Spleen (tissue), 11 donors: ENCODE measurements at regions not wholly inside any gene's neighbourhood (a gene's known extent, or its start where the extent isn't known, plus 50 kb on each side); places are given as distances from the start of the nearest gene placed in this dataset.
A peak's percentile ranks its signal among the peaks of the same experiment; 100 is the strongest.

Experiments
- DNase-seq: peaks from one replicate; pipeline ENCODE4 v3.0.0-alpha.2; 2020
- H3K27ac ChIP-seq, 8 donors: fragments of 200-600 bp; sonication (generic) in 7 of 8; 1 replicate in 4 of 8; 2 replicates in 4 of 8; pipeline versions ENCODE4 v1.5.0 to v1.8.0; 2016 to 2021; ENCODE audit warnings: inconsistent platforms in 4 of 8, mild to moderate bottlenecking in 4 of 8, moderate library complexity in 1 of 8
- H3K27me3 ChIP-seq, 7 donors: fragments of 200-600 bp; sonication (generic) in 6 of 7; replicated peaks in 1 of 7; 1 replicate in 4 of 7; 2 replicates in 3 of 7; pipeline versions ENCODE4 v1.5.0 to v1.8.0; 2016 to 2021; ENCODE audit warnings: inconsistent platforms in 3 of 7, mild to moderate bottlenecking in 1 of 7
- H3K36me3 ChIP-seq, 6 donors: fragments of 200-600 bp; sonication (generic) in 5 of 6; 1 replicate in 4 of 6; 2 replicates in 2 of 6; pipeline versions ENCODE4 v1.5.0 to v1.8.0; 2016 to 2021; ENCODE audit warnings: inconsistent platforms in 2 of 6
- H3K4me1 ChIP-seq, 6 donors: fragments of 200-600 bp; sonication (generic) in 5 of 6; 1 replicate in 3 of 6; 2 replicates in 3 of 6; pipeline versions ENCODE4 v1.5.0 to v1.8.0; 2016 to 2021; ENCODE audit warnings: inconsistent platforms in 3 of 6
- H3K4me3 ChIP-seq, 8 donors: fragments of 200-600 bp; sonication (generic) in 7 of 8; 1 replicate in 4 of 8; 2 replicates in 4 of 8; pipeline versions ENCODE4 v1.5.0 to v1.8.0; 2016 to 2021; ENCODE audit warnings: inconsistent platforms in 4 of 8, mild to moderate bottlenecking in 4 of 8, moderate library complexity in 2 of 8
- H3K9me3 ChIP-seq, 8 donors: fragments of 200-600 bp; sonication (generic) in 7 of 8; 1 replicate in 4 of 8; 2 replicates in 4 of 8; pipeline versions ENCODE4 v1.5.0 to v1.8.0; 2016 to 2021; ENCODE audit warnings: inconsistent platforms in 4 of 8
- CTCF ChIP-seq, 11 experiments: fragments of 200-600 bp in 7 of 11; fragments of 450-650 bp in 4 of 11; sonication (generic) in 4 of 11; IDR thresholded peaks in 8 of 11; conservative IDR thresholded peaks in 3 of 11; 1 replicate in 7 of 11; 2 replicates in 4 of 11; pipeline versions ENCODE4 v1.4.0 to v1.8.0; 2016 to 2021; ENCODE audit warnings: antibody characterized with exemption in 11 of 11, inconsistent platforms in 4 of 11, mild to moderate bottlenecking in 1 of 11
- POLR2A ChIP-seq, 3 donors: fragments of 450-650 bp; IDR thresholded peaks; one replicate each; pipeline ENCODE4 v1.5.1; 2017; ENCODE audit warnings: antibody characterized with exemption in 3 of 3, mild to moderate bottlenecking in 1 of 3
- POLR2AphosphoS5 ChIP-seq, 3 donors: sonication (generic); formaldehyde crosslinking; IDR thresholded peaks; one replicate each; pipeline ENCODE4 v1.5.1; 2017; ENCODE audit warnings: antibody characterized with exemption in 3 of 3
- WGBS, 5 donors: extraction: QIAGEN DNeasy Blood & Tissue Kit in 3 of 5; methylation state at CpG; one replicate each; pipeline versions ENCODE4 v1.1.5 to v1.1.7; 2013 to 2018; 5-methylcytosine and 5-hydroxymethylcytosine counted together
- intact Hi-C: fragments of 100-400 bp; cut with DNase I; formaldehyde crosslinking; loops from one replicate; pipeline ENCODE4 v1.15.0; 2023; ENCODE audit warnings: low total_unique reads
- donor health status: healthy with polysubstance abuse.
- donor health status: DM: no; HTN: no; CAD: no; lungs with moderate emphysema.
- donor health status: DM: no; HTN: no; CAD: no.
- donor health status: Bipolar disorder and iron deficiency.
- donor health status: healthy.
- donor health status: DM: no; HTN: no; CAD: no.
- donor health status: DM: yes; HTN: yes; CAD: no.

DNA sequence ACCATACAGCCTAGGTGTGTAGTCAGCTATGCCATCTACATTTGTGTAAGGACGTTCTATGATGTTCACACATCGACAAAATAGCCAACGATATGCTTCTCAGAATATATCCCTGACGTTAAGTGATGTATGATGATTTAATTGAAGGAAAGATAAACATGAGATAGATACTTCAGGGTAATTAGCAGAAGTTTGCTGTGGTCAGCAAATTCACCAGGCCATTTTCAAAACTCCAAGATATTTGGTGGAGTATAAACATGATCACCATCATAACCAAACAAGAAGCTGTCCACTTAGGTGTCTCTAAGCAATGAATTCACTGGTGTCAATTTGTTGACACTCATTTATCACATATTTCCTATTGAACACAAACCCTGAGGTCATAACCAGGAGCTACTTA is 885.6 kb upstream of the NR2F2 start:
- intact Hi-C loops: no loop called here
- H3K4me1 ChIP-seq: peaks cover 0 to 18% (median 3%) of the 10 kb centered on the region in 6 donors
- DNase-seq: no peak
- H3K9me3 ChIP-seq: no peaks in the 10 kb centered on the region
- no peak overlapping the region for H3K27ac ChIP-seq
- WGBS, 5 donors: 75 to 95% (median 90%) methylated on average over 4 of the region's 4 CpGs
- H3K36me3 ChIP-seq: no peaks in the 10 kb centered on the region
- H3K4me3 ChIP-seq: no peak overlapping the region
- TF ChIP-seq CTCF (IDR thresholded peaks at IDR 0.05 in 8 of 11, conservative IDR thresholded peaks at IDR 0.05 in 3 of 11) (no peak), POLR2AphosphoS5 (IDR thresholded peaks at IDR 0.05) (no peak), POLR2A (IDR thresholded peaks at IDR 0.05) (no peak)
- no peaks in the 10 kb centered on the region for H3K27me3 ChIP-seq

GRCh38 chr15:95446854-95447253 is 883.6 kb upstream of the NR2F2 start:
- H3K4me1 ChIP-seq: peaks cover 0 to 18% (median 3%) of the 10 kb centered on the region in 6 donors
- no peaks in the 10 kb centered on the region for H3K36me3 ChIP-seq
- intact Hi-C loops: no loop called here
- no peak for DNase-seq
- peak overlapping the region in 5 of 8 donors; percentile 0 to 41 (median 8) for H3K27ac ChIP-seq
- no peak for TF ChIP-seq CTCF (IDR thresholded peaks at IDR 0.05 in 8 of 11, conservative IDR thresholded peaks at IDR 0.05 in 3 of 11)
- no peak for TF ChIP-seq POLR2AphosphoS5 (IDR thresholded peaks at IDR 0.05)
- no peak for TF ChIP-seq POLR2A (IDR thresholded peaks at IDR 0.05)
- WGBS, 5 donors: 4 to 15% (median 6%) methylated on average over 2 of the region's 2 CpGs
- no peak overlapping the region for H3K4me3 ChIP-seq
- H3K27me3 ChIP-seq: no peaks in the 10 kb centered on the region
- H3K9me3 ChIP-seq: no peaks in the 10 kb centered on the region

DNA sequence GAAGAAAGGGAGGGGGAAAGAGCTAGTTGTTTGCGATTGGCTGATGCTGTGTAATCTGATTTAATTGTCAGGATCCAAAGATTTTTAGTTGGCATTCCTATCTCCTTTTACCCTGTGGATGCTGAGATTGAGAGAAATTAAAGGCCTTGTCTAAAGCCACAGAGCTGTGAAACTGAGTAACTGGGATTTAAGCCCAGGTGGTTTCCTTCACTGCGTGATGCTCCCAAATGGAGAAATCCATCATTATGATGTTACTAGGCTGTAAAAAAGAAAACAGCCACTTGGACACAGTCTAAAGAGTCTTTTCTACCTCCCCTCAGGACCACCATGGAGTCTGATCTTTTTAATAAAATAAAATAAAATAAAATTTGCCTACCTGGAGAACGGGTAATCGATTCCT is 883.0 kb upstream of the NR2F2 start:
- H3K36me3 ChIP-seq: no peaks in the 10 kb centered on the region
- WGBS, 5 donors: 86 to 92% (median 87%) methylated on average over 4 of the region's 4 CpGs
- no peak overlapping the region for H3K4me3 ChIP-seq
- H3K4me1 ChIP-seq: peaks cover 0 to 18% (median 3%) of the 10 kb centered on the region in 6 donors
- no peak for DNase-seq
- intact Hi-C loops: no loop called here
- H3K27me3 ChIP-seq: no peaks in the 10 kb centered on the region
- H3K27ac ChIP-seq: peak overlapping the region in 2 of 8 donors; percentile 0 to 41
- no peak for TF ChIP-seq POLR2A (IDR thresholded peaks at IDR 0.05)
- TF ChIP-seq POLR2AphosphoS5 (IDR thresholded peaks at IDR 0.05): no peak
- TF ChIP-seq CTCF (IDR thresholded peaks at IDR 0.05 in 8 of 11, conservative IDR thresholded peaks at IDR 0.05 in 3 of 11): no peak
- H3K9me3 ChIP-seq: no peaks in the 10 kb centered on the region

- H3K27ac ChIP-seq: no peak overlapping the region
- peaks cover 0 to 18% (median 3%) of the 10 kb centered on the region in 6 donors for H3K4me1 ChIP-seq
- H3K4me3 ChIP-seq: no peak overlapping the region
- no peaks in the 10 kb centered on the region for H3K9me3 ChIP-seq
- H3K36me3 ChIP-seq: no peaks in the 10 kb centered on the region
- no peak for TF ChIP-seq CTCF (IDR thresholded peaks at IDR 0.05 in 8 of 11, conservative IDR thresholded peaks at IDR 0.05 in 3 of 11)
- TF ChIP-seq POLR2A (IDR thresholded peaks at IDR 0.05): no peak
- TF ChIP-seq POLR2AphosphoS5 (IDR thresholded peaks at IDR 0.05): no peak
- no peaks in the 10 kb centered on the region for H3K27me3 ChIP-seq
- DNase-seq: no peak
- intact Hi-C loops: no loop called here
- whole genome bisulfite sequencing, 5 donors: 77 to 91% (median 83%) methylated on average over 2 of the region's 2 CpGs
These were observed 881.8 kb upstream of the NR2F2 start for GRCh38 chr15:95448531-95449229.
